Stimulated activated CD8-positive, alpha-beta memory T cell treated with anti-CD3 and anti-CD28 coated beads, Interleukin-4, amount 100 ng/mL, for 48 hours (primary cell): ENCODE measurements at regions not wholly inside any gene's neighbourhood (a gene's known extent, or its start where the extent isn't known, plus 50 kb on each side); places are given as distances from the start of the nearest gene placed in this dataset.
"Not testable (repeated sequence)": the region's sequence is repeated elsewhere in the genome, so short reads cannot be mapped to it uniquely, and the experiment has no call there.

Source experiments
- DNase-seq: peaks from one replicate; pipeline ENCODE4 v3.0.0-alpha.2; 2020

DNA sequence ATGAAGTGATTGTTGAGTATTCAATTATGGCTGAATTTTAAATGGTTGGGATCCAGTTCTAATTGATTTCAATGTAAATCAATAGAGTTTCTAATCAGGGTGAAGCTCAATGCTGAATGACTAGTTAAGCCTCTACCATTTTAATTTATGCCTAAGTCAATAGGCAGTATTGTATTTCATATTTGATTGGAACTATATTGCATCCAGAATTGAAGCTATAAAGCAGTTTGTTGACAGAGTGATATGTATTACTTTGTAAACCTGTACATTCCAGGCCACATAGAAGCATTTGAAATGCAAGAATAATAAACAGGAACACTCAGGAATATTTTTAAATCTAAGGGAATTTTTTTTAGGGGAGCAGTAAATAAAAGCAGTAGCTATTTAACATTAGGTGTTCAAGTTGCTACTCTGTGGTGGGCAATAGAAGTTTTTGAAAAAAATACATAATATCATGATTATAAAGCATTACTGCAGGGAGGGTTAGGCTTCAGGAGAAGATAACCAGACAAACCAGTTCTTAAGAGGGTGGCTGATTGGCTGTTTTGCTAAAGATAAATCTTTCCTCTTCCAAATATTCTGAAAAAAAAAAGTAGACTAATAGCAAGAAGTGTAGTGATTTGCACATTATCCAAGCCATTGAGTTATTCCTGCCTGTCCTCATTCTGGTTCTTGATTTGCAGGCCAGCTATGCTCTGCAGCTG, 492.0 kb upstream of the MEF2C start:
- no peak for DNase-seq

DNA sequence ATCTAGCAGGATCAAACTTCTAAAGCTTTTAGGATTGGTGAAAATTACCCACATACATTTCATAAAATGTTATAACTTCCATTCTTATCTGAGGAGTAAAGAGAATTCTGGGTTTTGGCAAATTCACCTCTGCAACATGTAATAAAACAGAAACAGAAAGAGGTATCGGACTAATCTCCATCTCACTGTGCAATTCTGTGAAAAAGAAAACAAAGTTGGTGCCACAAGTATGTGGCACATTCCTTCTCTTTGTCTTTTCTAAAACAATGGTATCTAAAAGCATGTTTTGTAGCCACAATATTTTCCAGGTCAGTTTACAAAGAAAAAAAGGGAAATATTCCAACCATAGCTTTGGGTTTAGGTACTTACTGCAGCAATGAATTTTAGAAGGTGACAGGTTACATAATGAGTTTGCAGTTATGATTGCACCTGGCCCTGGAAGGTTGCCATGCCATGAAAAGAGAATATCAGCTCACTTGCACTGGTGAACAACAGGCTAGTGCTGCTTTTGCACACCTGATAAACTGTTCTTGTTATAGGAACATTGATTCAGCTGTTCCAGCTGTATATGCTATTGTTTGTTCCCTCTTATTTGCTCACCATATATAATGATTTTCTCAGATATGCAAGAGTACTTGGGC, 491.3 kb upstream of the MEF2C start:
- no peak for DNase-seq

DNA sequence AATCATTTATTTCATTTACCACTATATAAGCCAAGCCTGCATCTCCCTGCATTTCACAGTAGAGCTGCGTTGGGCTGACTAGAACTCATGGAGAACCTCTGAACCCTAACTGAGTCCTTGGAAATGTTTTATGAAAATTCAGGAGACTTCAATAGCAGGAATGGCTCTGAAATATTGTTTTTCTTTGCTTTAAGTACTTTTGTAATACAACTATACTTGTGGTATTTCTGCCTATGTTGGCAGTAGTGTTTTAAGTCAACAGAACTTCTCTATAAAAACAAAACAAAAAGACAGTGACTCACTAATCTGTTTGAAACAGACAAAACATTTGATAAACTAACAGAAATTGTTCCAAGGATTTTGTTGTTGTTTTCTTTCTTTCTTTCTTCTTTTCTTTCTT, 489.2 kb upstream of the MEF2C start:
- no peak for DNase-seq

DNA sequence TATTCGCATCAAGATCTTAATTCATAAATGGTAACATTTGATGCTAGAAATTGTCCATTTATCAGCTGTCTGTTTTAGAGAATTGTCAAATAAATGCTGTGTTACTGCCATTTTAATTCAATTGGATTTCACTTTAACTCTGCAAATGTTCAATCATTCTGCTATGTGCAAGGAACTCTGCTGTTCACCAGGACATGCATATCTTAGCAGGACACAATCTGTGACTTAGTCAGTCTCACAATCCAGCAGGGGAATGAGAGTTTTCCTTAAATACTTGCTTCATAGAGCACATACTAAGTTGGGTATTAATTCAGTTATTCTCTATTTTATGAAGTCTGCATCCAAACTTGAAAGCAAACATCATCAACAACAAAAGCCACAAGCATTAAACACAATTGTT, 488.7 kb upstream of the MEF2C start:
- DNase-seq = no peak

DNA sequence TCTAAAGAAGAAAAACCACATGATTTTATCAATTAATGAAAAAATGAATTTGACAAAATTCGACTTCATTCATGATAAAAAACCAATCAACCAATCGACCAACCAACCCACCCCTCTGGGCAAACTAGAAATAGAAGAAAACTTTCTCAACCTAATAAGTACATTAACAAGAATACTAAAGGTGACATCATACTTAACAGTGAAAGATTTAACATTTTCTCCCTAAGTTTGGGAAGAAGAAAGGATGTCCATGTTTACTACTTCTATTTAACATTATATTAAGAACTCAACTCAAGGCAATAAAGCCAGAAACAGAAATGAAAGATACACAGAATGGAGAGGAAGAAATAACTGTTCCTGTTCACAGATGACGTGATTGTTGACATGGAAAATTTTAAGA, 476.1 kb upstream of the MEF2C start:
- no peak for DNase-seq

DNA sequence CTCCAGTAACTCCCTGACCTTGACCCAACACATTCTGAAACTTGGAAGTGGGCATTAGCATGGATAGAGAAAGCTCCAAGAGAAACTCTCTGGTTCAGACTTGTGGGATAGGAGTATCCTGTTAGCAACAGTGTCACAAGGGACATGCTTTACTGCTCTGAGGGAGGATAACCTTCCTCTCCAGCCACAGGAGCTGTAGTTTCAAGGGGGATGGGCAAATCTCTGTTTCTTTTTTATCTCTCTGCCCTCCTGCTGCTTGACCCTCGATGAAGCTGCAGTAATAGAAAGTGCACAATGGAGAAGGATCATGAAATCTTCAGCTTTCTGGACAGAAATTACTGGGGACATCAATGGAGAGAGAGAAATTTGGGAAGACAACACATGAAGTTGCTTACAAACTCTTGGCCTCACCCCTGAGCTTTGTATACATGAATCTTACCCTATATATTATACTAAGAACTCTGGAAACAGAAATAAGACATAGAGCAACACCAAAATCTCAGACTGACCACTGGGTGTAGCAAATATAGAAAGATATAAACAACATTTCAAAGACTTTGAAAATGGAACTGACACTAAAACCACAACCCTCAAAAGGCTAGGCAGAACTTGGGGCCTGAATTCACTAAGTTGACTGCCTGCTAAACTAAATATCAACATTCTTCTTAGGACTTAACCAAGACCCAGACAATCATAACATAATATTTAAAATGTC, 471.0 kb upstream of the MEF2C start:
- no peak for DNase-seq

DNA sequence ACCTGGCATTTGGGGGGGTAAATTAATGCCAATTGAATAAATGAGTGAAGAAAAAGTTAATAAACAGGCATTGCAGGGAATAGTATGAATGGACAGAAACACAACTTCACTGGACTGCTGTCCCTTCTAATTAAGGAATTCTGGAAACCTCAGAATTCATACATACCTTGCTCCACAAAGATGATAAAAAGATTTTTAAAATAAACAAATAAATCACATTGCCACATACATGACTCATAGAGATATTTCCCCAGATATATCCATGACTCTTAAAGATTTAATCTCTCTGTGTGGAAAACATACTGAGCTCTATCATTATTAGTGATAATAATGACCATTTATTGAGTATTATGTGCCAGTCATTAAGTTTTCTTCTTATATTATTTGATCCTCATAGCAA, 469.0 kb upstream of the MEF2C start:
- no peak for DNase-seq

DNA sequence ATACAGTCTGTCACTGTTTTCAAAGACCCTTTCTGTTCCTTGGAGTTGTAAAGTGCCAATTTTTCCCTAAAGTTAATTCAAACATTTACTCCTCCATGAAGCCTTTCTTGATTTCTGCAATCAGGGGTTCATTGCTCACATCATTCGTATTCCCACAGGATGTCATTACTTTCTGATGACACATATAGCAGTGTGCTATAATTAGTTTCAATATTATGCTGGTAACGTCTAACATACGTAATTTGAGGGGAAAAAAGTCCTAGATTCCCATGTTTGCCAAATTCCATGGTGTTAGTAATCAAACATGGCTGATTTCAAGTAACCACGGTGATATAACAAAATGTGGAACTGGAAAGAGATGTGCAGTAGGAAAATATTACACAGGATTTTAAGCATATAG, 468.2 kb upstream of the MEF2C start:
- no peak for DNase-seq

DNA sequence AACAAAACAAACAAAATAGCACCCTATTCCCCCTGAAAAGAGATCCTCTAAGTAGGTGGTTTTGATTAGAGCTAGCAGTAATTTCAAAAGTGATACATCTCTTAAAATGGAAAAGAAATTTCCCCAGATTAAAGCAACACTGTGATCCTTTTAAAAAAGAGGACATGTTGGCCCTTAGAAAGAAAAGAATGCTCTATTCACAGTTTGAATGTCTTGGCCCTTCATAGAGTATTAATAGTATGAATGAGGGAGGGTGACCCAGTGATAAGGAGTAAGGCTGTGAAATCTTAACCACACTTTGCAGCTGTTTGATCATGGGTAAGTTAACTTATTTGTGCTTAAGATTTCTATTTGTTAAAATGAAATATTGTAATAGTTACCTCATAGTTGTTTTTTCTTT, 467.7 kb upstream of the MEF2C start:
- no peak for DNase-seq

DNA sequence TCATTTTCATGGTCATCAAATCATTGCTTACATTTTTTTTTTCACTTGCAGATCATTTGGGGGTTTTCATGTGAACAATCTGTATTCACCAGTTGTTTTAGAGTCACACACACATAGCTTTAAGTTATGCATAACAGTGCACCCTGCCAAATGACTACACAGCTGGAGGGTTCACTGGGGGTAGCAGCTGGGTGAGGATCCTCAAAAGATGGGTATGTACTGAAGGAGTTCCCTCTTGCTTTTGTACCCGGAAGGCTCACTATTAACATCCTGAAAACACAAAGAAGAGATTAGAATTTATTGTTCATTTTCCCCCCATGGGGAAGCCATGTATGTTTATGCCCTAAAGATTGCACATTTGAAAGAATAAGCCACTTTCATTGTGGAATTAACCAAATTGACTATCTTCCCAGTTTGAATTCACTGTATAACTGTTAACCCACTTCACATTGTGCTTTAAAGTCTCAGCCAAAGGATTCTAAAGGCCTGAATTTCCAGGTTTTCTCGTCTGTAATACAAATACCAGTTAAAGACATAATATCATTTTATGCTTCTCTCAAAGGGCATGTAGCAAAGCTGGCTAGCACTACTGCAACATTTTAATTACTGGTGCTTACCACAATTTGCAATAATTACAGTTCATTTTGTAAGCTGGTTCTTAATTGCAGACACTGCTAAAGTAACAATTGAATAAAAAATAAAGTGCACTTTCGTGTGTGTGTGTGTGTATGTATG, 466.4 kb upstream of the MEF2C start:
- DNase-seq = no peak

DNA sequence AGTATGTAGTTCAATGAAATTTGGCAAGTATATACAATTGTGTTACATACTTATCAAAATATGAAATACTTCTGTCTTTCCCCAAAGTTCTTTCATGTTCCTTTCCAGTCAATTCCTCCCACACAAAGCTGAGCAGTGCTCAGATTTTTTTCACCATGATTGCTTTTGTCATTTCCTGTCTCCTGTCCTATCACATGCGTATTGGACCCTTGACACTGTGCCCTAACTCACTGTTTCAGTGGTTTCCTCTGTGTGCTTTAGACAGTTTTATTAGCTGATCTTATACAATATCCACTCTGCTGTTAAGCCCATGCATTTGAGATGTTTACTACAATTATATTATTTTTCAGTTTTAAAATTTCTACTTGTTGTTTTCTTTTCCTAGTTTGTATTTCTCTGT, 463.6 kb upstream of the MEF2C start:
- DNase-seq = no peak

DNA sequence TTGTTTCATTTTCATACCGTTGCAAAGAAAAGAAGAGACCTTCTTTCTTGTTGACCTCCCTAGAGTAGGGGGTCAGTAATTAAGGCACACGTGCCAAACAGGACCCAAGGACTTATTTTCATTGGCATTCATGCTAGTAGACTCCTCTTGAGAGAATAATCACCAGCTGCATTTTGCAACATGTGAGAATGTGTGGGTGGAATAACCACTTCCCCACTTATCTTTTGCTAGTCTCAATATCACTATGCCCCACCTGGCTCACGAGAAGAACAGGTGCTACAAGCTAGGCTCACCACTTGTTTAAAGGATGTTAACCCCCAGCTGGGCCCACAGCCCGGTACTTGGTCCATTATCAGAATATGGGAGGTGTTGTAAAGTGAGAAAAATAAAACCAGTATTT, 460.7 kb upstream of the MEF2C start:
- peak; percentile 22 for DNase-seq

DNA sequence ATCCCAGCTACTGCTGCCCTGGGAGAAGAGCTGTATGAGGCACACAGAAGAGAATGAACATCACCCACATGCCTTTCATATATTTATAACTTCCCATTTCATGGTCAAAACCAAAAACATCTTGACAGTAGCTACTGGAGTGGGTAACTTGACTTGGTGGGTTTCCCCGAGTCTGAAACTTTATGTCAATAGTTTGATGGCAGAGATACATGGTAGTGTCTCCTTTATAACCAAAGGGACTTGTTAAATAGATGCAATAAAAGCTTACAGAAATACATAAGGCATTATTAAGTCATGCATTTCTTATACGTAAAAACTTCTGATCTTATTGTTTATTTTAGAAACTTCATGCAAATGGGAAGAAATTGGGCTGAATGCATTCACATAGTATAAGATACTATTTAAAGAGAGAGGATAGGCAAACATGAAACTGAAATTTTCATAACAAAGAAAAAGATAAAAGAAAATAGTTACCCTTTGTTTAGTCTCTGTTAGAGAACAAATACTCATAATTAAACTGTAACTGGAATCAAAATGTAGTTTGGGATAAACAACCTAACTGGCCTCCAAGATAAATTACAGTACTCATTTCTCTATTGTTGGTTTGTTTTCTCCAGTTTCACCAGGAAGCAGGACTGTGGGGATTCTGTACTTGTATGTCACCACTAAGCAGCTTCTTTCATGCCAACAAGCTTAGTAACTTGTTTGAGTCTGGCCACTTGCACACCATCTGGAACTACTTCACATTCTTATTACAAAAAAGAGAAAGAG, 459.3 kb upstream of the MEF2C start:
- no peak for DNase-seq

DNA sequence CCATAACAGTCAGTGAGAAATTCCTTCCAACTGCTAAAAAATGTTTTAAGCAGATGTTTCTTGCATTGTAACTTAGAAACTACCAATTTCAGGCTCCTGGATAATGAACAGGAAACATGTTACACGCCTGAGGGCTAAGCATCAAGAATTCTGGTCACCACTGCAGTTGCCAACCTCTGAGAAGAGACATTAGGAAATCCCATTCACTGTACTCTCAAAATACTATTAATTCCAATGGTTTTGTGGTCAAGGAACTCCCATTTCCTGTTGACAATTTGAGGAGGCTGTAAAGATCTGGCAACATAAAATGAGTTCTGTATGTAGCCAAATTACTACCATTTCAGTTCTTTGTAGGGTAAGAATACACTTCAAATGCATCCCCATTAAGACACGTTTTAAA, 456.0 kb upstream of the MEF2C start:
- no peak for DNase-seq

DNA sequence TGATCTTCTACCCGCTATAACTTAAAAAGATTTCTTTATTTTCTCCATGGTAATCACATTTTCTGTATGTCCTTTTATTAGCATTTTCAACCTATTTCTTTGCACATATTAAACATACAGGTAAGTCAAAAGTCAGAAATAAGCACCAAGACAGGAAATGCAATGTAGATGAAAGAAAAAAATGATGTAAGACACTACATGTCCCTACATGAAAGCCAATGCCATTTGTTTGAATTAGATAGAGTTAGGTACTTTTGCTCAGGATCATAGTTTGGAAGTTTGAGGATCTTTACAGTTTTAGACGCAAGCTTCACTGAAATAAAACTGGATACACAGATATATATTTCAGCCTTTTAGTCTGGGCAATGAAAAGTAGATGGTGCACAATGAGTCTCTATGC, 453.1 kb upstream of the MEF2C start:
- no peak for DNase-seq

DNA sequence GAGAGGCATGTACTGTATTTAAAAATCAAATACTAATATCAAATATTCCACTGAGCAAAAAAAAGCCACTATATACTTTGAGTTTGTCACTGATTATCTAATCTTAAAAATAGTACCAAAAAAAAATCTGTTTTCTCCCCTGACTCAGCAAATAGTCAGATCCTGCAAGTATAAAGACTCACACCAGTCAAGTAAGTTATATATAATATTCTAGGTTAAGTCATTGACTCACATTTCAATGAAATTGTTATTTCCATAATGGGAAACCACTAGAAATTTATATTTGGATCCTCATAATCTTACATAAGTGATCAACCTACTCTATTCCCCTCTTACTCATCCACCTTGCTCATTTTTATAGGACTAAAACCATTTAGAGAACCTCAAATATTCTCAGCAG, 447.2 kb upstream of the MEF2C start:
- no peak for DNase-seq

DNA sequence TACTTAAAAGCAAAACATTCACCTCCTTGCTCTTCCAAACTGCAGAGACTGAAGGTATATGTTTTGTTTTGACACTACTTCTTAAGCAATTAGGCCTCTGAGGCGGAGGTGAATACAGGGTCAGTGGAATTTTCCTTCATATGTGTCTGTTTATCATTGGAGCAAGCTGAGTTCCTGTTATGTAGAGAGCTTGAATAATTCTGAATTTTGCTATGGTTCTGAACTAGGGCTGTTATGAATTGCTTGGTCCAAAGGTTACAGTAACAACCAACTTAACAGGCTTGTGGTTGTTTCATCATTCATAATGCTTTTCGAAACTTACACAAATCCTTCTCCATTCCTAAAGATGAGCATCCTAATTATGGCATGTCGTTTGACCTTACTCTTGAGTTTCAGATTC, 444.6 kb upstream of the MEF2C start:
- DNase-seq = no peak

DNA sequence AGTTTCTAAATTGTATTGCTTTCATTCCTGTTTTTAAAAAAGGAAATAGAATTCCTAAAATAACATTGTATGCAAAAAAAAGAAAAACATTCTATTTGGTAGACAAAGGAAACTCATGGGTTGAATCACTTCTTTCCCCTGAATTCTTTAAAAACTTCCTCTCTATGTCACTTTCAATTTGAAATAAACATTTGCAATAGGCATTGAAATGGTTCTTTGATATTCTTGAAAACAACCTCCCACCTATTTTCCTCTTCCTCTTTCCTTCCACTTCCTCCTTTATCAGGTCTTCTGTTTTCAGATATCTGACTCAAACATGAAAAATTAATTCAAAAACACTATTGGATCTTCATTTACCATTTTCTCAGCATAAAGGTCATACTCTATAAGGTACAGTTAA, 442.0 kb upstream of the MEF2C start:
- no peak for DNase-seq

DNA sequence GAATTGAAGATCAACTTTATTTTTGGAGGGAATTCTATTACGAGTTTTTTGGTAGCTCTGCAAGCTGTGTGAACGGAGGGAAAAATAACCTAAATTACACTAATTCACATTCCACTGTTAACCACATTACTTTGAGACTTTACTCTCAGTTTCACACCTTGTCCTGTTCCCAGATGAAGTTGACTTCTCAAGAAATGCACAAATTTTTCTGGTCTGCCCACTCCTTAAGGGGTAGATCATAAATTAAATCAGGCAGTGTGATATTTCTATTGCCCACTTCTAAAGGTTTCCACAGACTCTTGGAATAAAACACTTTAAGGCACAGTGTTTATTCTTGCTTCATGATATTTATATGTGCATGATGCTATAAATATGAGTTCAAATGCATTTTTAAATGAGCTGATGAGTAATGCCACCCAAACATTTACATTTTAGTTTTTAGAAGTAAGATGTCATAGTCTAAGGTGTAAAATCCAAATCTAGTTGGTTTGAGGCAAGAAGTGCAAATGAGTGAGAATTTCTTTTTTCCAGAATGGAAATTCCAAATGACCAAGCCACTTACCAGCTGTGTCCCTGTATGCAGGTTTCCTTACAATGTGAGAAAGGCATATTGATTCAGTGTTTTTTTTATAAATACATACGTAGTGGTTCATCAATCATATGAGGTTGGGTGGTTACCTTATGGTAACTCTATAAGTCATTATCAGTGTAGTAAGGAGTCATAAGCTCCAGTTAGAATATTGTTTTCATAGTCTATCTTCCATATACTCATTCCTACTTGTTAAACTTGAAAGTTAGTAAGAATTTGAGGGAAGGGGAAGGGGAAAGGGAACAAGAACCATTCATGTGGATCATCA, 437.7 kb upstream of the MEF2C start:
- no peak for DNase-seq

DNA sequence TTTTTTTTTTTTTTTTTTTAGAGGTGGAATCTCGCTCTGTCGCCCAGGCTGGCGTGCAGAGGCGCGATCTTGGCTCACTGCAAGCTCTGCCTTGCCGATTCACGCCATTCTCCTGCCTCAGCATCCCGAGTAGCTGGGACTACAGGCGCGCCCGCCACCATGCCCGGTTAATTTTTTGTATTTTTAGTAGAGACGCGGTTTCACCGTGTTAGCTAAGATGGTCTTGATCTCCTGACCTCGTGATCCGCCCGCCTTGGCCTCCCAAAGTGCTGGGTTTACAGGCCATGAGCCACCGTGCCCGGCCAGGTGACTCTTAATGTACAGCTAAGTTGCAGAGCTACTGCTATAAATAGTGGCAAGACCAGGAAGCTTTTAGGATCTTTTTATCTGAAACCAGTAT, 434.9 kb upstream of the MEF2C start:
- not testable (repeated sequence) for DNase-seq

DNA sequence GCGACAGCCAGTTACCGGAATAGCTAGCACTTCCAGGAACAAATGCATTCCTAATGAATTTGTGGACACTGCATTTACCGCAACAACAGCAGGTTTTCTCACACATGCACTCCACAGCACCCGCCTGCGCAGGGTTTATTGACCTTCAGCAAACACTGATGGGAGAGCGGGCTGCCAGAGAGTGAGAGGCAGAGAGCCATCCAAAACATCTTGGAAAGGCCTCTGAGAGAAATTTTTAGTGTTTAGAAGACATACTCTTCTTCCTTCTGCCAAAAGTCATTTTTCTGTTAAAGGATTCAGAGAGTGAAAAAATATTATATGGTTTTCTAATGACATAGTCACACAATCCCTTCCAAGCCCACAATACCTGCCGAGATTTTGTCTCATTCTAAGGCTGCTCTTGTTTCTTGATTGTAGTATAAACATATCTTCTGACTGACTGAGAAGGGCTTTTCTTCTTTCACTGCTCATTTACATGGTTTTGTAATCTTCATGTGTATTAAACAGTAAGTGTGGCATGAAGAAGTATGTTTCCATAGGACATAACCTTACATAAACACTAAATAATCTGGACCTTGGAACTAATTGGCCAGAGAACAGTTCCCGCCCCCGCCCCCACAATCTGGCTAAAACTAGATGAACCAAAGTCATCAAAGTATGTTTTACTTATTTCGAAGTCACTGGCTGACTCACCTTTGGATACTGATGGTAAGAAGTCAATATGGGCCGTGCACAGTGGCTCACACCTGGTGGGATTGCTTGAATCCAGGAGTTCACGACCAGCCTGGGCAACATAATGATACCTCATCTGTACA, 432.5 kb upstream of the MEF2C start:
- no peak for DNase-seq
